ENCODE measurements at regions not wholly inside any gene's neighbourhood (a gene's known extent, or its start where the extent isn't known, plus 50 kb on each side); places are given as distances from the start of the nearest gene placed in this dataset.

DNA sequence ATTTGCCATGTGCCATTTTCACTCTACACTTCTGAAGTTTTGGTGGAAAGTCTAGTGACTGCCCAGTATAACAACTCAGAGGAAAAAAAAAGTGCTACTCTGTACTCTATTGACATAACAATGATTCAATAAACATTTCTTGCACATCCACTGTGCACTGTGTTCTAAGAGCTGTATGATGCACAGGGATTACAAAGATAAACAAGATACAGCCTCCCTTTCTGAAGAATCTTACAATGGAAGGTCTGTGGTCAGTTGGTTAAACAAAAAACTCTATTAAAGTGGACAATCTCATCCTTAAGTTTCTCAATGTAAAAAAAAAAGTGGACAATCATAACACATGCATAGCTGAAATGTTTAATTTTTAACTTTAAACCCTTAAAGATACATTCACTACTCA, 105.7 kb upstream of the RASSF8 start:
- TF ChIP-seq REST (IDR thresholded peaks at IDR 0.05; ENCODE audit: low read depth) (no peak), ZBTB7A (IDR thresholded peaks at IDR 0.05; ENCODE audit: low read depth) (no peak), MAX (IDR thresholded peaks at IDR 0.05) (no peak), RAD21 (IDR thresholded peaks at IDR 0.05; ENCODE audit: low read depth) (no peak)

GRCh38 chr12:25853316-25854095, 105.0 kb upstream of the RASSF8 start:
- TF ChIP-seq EP300 (IDR thresholded peaks at IDR 0.05; ENCODE audit: borderline replicate concordance) (no peak), YY1 (IDR thresholded peaks at IDR 0.05; ENCODE audit: low read depth) (no peak), EGR1 (IDR thresholded peaks at IDR 0.05) (no peak), REST (IDR thresholded peaks at IDR 0.05; ENCODE audit: low read depth) (no peak), TAF1 (IDR thresholded peaks at IDR 0.05; ENCODE audit: low read depth) (no peak), ZBTB7A (IDR thresholded peaks at IDR 0.05; ENCODE audit: low read depth) (no peak), FOXM1 (IDR thresholded peaks at IDR 0.05; ENCODE audit: borderline replicate concordance, low read depth) (no peak), RAD21 (IDR thresholded peaks at IDR 0.05; ENCODE audit: low read depth) (no peak), CEBPB (IDR thresholded peaks at IDR 0.05) (no peak), TEAD4 (IDR thresholded peaks at IDR 0.05) (no peak)

GRCh38 chr12:25854991-25855390, 103.5 kb upstream of the RASSF8 start:
- TF ChIP-seq MAX (IDR thresholded peaks at IDR 0.05) (no peak), FOXM1 (IDR thresholded peaks at IDR 0.05; ENCODE audit: borderline replicate concordance, low read depth) (no peak), CREB1 (IDR thresholded peaks at IDR 0.05; ENCODE audit: low read depth) (no peak), TEAD4 (IDR thresholded peaks at IDR 0.05) (no peak), EP300 (IDR thresholded peaks at IDR 0.05; ENCODE audit: borderline replicate concordance) (no peak), CEBPB (IDR thresholded peaks at IDR 0.05) (no peak), REST (IDR thresholded peaks at IDR 0.05; ENCODE audit: low read depth) (no peak), NFIC (IDR thresholded peaks at IDR 0.05) (no peak), YY1 (IDR thresholded peaks at IDR 0.05; ENCODE audit: low read depth) (no peak), ZBTB7A (IDR thresholded peaks at IDR 0.05; ENCODE audit: low read depth) (no peak), TCF12 (IDR thresholded peaks at IDR 0.05; ENCODE audit: low read depth) (no peak), RAD21 (IDR thresholded peaks at IDR 0.05; ENCODE audit: low read depth) (no peak), TAF1 (IDR thresholded peaks at IDR 0.05; ENCODE audit: low read depth) (no peak), EGR1 (IDR thresholded peaks at IDR 0.05) (no peak), USF1 (IDR thresholded peaks at IDR 0.05) (no peak)

GRCh38 chr12:25855716-25856115, 102.8 kb upstream of the RASSF8 start:
- TF ChIP-seq TCF12 (IDR thresholded peaks at IDR 0.05; ENCODE audit: low read depth) (no peak), MAX (IDR thresholded peaks at IDR 0.05) (no peak), EP300 (IDR thresholded peaks at IDR 0.05; ENCODE audit: borderline replicate concordance) (no peak), EGR1 (IDR thresholded peaks at IDR 0.05) (no peak)

- TF ChIP-seq TAF1 (IDR thresholded peaks at IDR 0.05; ENCODE audit: low read depth) = no peak
- TF ChIP-seq FOXM1 (IDR thresholded peaks at IDR 0.05; ENCODE audit: borderline replicate concordance, low read depth) = no peak
- TF ChIP-seq USF1 (IDR thresholded peaks at IDR 0.05) = no peak
- TF ChIP-seq MAX (IDR thresholded peaks at IDR 0.05) = no peak
- no peak for TF ChIP-seq CREB1 (IDR thresholded peaks at IDR 0.05; ENCODE audit: low read depth)
- TF ChIP-seq NFIC (IDR thresholded peaks at IDR 0.05) = no peak
- TF ChIP-seq CEBPB (IDR thresholded peaks at IDR 0.05) = no peak
- no peak for TF ChIP-seq EGR1 (IDR thresholded peaks at IDR 0.05)
- no peak for TF ChIP-seq EP300 (IDR thresholded peaks at IDR 0.05; ENCODE audit: borderline replicate concordance)
Measured at GRCh38 chr12:25859976-25860375, 98.5 kb upstream of the RASSF8 start.
